Tibial artery (tissue), 4 donors: ENCODE measurements at regions not wholly inside any gene's neighbourhood (a gene's known extent, or its start where the extent isn't known, plus 50 kb on each side); places are given as distances from the start of the nearest gene placed in this dataset.

Source experiments
- DNase-seq, 2 donors: peaks; one replicate each; pipeline ENCODE4 v3.0.0-alpha.2; 2019
- H3K27ac ChIP-seq, 2 donors: fragments of 200-600 bp; sonication (generic) in 1 of 2; 1 replicate in 1 of 2; 2 replicates in 1 of 2; pipeline ENCODE4 v1.5.1; 2018 to 2019; ENCODE audit warnings: mild to moderate bottlenecking in 1 of 2
- H3K27me3 ChIP-seq, 2 donors: fragments of 200-600 bp; sonication (generic) in 1 of 2; one replicate each; pipeline versions ENCODE4 v1.5.1 to v1.6.0; 2016 to 2019
- H3K36me3 ChIP-seq, 3 donors: fragments of 200-600 bp; sonication (generic) in 2 of 3; one replicate each; pipeline ENCODE4 v1.5.1; 2016 to 2019; ENCODE audit warnings: mild to moderate bottlenecking in 2 of 3
- H3K4me1 ChIP-seq, 4 donors: fragments of 200-600 bp; sonication (generic) in 2 of 4; 1 replicate in 3 of 4; 2 replicates in 1 of 4; pipeline ENCODE4 v1.5.1; 2016 to 2019
- H3K4me3 ChIP-seq, 2 donors: fragments of 200-600 bp; sonication (generic) in 1 of 2; 1 replicate in 1 of 2; 2 replicates in 1 of 2; pipeline ENCODE4 v1.5.1; 2018 to 2019; ENCODE audit warnings: mild to moderate bottlenecking in 2 of 2
- H3K9me3 ChIP-seq, 3 donors: fragments of 200-600 bp; sonication (generic) in 1 of 3; one replicate each; pipeline ENCODE4 v1.5.1; 2016 to 2019
- intact Hi-C: fragments of 100-400 bp; cut with DNase I; formaldehyde crosslinking; loops from one replicate; pipeline ENCODE4 v1.15.0; 2023; ENCODE audit warnings: low total_unique reads
- TF ChIP-seq, protein P1 (sequence below), 2 experiments: fragments of 200-600 bp in 1 of 2; fragments of 450-650 bp in 1 of 2; IDR thresholded peaks; one replicate each; pipeline ENCODE4 v1.5.1; 2017 to 2019; ENCODE audit warnings: antibody characterized with exemption in 2 of 2, mild to moderate bottlenecking in 1 of 2, moderate library complexity in 1 of 2

GRCh38 chr15:93174836-93175235, 85.8 kb upstream of the RGMA start:
- H3K4me3 ChIP-seq = no peak overlapping the region
- TF ChIP-seq, protein P1, sequence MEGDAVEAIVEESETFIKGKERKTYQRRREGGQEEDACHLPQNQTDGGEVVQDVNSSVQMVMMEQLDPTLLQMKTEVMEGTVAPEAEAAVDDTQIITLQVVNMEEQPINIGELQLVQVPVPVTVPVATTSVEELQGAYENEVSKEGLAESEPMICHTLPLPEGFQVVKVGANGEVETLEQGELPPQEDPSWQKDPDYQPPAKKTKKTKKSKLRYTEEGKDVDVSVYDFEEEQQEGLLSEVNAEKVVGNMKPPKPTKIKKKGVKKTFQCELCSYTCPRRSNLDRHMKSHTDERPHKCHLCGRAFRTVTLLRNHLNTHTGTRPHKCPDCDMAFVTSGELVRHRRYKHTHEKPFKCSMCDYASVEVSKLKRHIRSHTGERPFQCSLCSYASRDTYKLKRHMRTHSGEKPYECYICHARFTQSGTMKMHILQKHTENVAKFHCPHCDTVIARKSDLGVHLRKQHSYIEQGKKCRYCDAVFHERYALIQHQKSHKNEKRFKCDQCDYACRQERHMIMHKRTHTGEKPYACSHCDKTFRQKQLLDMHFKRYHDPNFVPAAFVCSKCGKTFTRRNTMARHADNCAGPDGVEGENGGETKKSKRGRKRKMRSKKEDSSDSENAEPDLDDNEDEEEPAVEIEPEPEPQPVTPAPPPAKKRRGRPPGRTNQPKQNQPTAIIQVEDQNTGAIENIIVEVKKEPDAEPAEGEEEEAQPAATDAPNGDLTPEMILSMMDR (IDR thresholded peaks at IDR 0.05) = no peak
- H3K9me3 ChIP-seq = peaks cover 0 to 5% (median 0%) of the 10 kb centered on the region in 3 donors
- DNase-seq = no peak
- intact Hi-C loops = no loop called here
- H3K27me3 ChIP-seq = peaks cover 0 to 23% of the 10 kb centered on the region in 2 donors
- H3K36me3 ChIP-seq = no peaks in the 10 kb centered on the region
- no peak overlapping the region for H3K27ac ChIP-seq
- H3K4me1 ChIP-seq = no peaks in the 10 kb centered on the region

DNA sequence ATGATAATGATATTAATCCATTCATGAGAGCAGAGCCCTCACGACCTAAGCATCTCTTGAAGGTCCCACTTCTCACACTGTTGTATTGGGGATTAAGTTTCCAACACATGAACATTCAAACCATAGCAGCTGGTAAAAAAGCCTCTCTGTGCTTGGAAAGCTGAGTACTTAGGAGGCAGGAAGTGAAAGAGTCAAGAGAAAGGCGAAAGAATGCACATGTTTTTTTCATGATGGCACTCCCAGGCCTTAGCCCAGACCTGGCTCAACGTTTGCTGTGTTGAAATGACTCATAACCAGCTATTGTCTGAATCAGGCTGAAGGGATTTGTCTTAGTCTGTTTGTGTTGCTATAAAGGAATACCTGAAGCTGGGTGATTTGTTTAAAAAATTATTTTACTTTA, 84.4 kb upstream of the RGMA start:
- no peak for DNase-seq
- Histone ChIP-seq H3K4me1 (peaks cover 0 to 8% (median 0%) of the 10 kb centered on the region in 4 donors), H3K27ac (no peak overlapping the region), H3K9me3 (peaks cover 0 to 5% (median 0%) of the 10 kb centered on the region in 3 donors), H3K36me3 (no peaks in the 10 kb centered on the region), H3K27me3 (peaks cover 0 to 21% of the 10 kb centered on the region in 2 donors), H3K4me3 (no peak overlapping the region)
- TF ChIP-seq, protein P1 (IDR thresholded peaks at IDR 0.05) = no peak
- intact Hi-C loops = no loop called here

GRCh38 chr15:93171476-93171875, 82.5 kb upstream of the RGMA start:
- TF ChIP-seq, protein P1 (IDR thresholded peaks at IDR 0.05) = no peak
- no peak for DNase-seq
- intact Hi-C loops = no loop called here
- Histone ChIP-seq H3K9me3 (peaks cover 0 to 5% (median 0%) of the 10 kb centered on the region in 3 donors), H3K27me3 (peaks cover 0 to 20% of the 10 kb centered on the region in 2 donors), H3K4me1 (peaks cover 0 to 8% (median 0%) of the 10 kb centered on the region in 4 donors), H3K36me3 (no peaks in the 10 kb centered on the region), H3K27ac (no peak overlapping the region), H3K4me3 (no peak overlapping the region)

GRCh38 chr15:93170329-93170728, 81.3 kb upstream of the RGMA start:
- H3K9me3 ChIP-seq = peaks cover 0 to 5% (median 0%) of the 10 kb centered on the region in 3 donors
- TF ChIP-seq, protein P1 (IDR thresholded peaks at IDR 0.05) = no peak
- peaks cover 0 to 8% (median 0%) of the 10 kb centered on the region in 4 donors for H3K4me1 ChIP-seq
- peaks cover 0 to 16% of the 10 kb centered on the region in 2 donors for H3K27me3 ChIP-seq
- DNase-seq = no peak
- intact Hi-C loops = no loop called here
- no peak overlapping the region for H3K4me3 ChIP-seq
- no peaks in the 10 kb centered on the region for H3K36me3 ChIP-seq
- H3K27ac ChIP-seq = no peak overlapping the region

GRCh38 chr15:93168910-93169309, 79.9 kb upstream of the RGMA start:
- no peak for DNase-seq
- Histone ChIP-seq H3K4me1 (peaks cover 0 to 8% (median 0%) of the 10 kb centered on the region in 4 donors), H3K27ac (no peak overlapping the region), H3K4me3 (no peak overlapping the region), H3K27me3 (peaks cover 0 to 16% of the 10 kb centered on the region in 2 donors), H3K36me3 (no peaks in the 10 kb centered on the region), H3K9me3 (peaks cover 0 to 1% (median 0%) of the 10 kb centered on the region in 3 donors)
- intact Hi-C loops = no loop called here
- TF ChIP-seq, protein P1 (IDR thresholded peaks at IDR 0.05) = no peak

DNA sequence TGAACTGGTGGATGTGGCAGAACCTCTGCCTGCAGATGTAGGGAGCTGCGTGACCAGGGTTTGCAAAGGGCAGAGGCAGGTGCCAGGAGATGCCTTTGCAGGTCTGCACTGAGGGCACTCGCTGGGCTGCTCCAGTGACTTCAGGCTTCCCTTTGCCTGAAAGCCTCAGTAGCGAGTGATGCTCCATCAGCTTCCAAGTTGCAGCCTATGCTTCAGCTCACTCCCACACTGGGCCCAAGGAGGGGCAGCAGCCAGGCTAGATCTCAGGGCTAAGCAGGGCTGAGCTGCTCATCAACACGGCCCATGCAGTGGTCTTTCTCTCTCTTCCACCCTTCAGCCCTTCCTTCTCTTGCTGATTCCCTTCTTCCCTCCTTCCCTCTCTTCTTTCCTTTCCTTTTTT, 78.3 kb upstream of the RGMA start:
- H3K9me3 ChIP-seq = no peaks in the 10 kb centered on the region
- no peaks in the 10 kb centered on the region for H3K36me3 ChIP-seq
- H3K4me1 ChIP-seq = peaks cover 0 to 8% (median 0%) of the 10 kb centered on the region in 4 donors
- H3K27me3 ChIP-seq = peaks cover 0 to 9% of the 10 kb centered on the region in 2 donors
- intact Hi-C loops = no loop called here
- no peak for DNase-seq
- H3K27ac ChIP-seq = no peak overlapping the region
- H3K4me3 ChIP-seq = no peak overlapping the region
- TF ChIP-seq, protein P1 (IDR thresholded peaks at IDR 0.05) = no peak
